KG1 (cell line): ENCODE measurements at regions not wholly inside any gene's neighbourhood (a gene's known extent, or its start where the extent isn't known, plus 50 kb on each side); places are given as distances from the start of the nearest gene placed in this dataset.
"Not testable (repeated sequence)": the region's sequence is repeated elsewhere in the genome, so short reads cannot be mapped to it uniquely, and the experiment has no call there.

Experiments
- DNase-seq: peaks from one replicate; lab custom pipeline; 2025; lab: John Stamatoyannopoulos, UW

DNA sequence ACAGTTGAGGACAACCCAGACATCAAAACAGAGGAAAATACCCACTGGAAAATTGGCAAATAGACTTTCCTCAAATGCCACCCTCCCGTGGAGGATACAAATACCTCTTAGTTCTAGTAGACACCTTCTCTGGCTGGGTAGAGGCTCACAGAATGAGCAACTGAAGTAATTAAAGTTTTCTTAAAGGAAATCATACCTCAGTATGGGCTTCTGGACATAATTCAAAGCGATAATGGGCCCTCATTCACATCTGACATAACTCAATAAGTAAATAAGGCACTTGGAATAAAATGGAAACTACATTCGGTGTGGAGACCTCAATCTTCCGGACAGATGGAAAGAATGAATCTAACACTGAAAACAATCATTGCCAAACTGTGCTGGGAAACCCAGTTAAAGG, 115.2 kb upstream of the PLCL2 start:
- DNase-seq, result no peak

DNA sequence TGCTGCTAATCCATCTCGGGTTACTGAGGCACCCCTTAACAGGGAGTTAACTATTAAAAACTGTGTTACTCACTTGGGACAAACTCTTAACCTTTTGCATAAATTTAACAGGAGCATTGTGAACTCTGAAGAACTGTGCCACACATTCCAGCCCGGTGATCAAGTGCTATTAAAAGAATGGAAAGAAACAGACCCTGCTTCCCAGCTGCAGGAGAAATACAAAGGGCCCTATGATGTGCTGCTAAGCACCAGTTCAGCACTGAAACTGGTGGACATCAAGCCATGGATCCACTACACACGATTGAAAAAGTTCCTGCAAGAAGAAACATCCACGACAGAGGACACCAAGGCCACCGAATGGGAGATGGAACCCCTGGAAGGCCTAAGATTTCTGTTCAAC, 114.7 kb upstream of the PLCL2 start:
- no peak for DNase-seq

DNA sequence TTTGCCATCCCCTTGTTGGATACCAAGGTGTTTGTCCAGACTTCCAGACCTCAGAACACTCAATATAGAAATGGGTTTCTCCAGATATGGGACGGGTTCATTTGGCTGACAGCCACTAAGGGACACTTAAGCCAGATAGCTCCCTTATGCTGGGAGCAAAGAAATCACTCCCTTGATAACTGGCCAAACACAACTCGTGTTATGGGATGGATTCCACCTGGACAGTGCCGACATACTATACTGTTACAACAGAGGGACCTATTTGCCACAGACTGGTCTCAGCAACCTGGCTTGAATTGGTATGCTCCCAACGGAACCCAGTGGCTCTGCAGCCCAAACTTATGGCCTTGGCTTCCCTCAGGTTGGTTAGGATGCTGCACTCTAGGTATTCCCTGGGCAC, 114.0 kb upstream of the PLCL2 start:
- DNase-seq, result no peak

DNA sequence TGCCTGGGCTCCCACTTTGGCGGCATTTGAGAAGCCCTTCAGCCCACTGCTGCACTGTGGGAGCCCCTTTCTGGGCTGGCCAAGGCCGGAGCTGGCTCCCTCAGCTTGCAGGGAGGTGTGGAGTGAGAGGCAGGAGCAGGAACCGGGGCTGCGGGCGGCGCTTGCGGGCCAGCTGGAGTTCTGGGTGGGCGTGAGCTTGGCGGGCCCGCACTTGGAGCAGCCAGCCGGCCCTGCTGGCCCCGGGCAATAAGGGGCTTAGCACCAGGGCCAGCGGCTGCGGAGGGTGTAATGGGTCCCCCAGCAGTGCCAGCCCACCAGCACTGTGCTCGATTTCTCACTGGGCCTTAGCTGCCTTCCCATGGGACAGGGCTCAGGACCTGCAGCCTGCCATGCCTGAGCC, 111.2 kb upstream of the PLCL2 start:
- DNase-seq, result not testable (repeated sequence)

DNA sequence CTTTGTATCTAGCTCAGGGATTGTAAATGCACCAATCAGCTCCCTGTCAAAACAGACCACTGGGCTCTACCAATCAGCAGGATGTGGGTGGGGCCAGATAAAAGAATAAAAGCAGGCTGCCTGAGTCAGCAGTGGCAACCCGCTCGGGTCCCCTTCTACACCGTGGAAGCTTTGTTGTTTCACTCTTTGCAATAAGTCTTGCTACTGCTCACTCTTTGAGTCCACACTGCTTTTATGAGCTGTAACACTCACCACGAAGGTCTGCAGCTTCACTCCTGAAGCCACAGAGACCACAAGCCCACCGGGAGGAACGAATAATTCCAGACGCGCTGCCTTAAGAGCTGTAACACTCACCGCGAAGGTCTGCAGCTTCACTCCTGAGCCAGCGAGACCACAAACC, 110.2 kb upstream of the PLCL2 start:
- not testable (repeated sequence) for DNase-seq

DNA sequence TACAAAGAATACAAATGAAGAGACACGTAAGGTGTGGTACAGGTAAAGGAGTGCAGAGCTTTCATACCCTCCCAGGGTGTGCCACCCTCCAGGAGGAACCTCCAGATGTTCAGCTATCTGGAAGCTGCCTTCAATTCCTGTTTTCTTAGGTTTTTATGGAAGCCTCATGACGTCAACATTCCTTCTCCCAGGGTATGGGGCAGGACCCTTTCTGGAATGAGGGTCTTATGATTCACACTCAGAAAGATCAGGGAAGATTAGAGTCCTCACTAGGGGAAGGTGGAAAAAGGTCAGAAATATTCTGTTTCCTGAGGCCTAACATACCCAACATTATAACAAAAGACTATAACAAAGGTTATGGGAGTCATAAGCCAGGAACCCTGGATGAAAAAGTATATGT, 99.8 kb upstream of the PLCL2 start:
- no peak for DNase-seq

DNA sequence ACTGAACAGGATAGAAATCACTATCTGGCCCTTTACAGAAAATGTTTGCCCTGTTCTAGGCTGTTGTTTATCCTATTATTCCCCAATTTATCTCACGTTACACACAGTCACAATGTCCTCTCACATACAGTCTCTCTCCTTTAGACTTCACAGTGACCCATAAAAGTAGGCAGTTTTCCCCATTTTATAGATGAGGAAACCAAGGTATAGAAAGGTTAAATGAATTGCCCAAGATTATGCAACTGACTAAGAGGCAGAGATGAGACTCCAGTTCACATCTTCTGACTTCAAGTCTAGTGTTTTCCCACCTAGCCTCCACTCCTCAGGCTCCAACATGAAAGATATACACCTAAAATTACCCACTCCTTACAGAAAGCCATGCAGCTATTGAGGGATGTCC, 99.3 kb upstream of the PLCL2 start:
- no peak for DNase-seq

DNA sequence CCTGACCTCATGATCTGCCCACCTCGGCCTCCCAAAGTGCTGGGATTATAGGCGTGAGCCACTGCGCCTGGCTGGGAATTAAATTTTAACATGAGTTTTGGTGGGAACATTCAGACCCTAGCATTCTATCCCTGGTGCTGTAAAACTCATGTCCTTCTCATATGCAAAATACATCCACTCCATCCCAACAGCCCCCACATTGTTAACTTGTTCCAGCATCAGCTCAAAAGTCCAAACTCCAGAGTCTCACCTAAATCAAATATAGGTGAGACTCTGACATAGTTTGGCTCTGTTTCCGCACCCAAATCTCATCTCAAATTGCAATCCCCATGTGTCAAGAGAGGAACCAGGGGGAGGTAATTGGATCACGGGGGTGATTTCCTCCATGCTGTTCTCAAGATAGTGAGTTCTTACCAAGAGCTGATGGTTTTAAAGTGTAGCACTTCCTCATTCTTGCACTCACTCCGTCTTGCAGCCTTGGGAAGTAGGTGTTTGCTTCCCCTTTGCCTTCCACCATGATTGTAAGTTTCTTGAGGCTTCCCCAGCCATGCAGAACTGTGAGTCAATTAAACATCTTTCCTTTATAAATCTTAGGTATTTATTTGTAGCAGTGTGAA, 96.2 kb upstream of the PLCL2 start:
- DNase-seq, result peak; percentile 27

DNA sequence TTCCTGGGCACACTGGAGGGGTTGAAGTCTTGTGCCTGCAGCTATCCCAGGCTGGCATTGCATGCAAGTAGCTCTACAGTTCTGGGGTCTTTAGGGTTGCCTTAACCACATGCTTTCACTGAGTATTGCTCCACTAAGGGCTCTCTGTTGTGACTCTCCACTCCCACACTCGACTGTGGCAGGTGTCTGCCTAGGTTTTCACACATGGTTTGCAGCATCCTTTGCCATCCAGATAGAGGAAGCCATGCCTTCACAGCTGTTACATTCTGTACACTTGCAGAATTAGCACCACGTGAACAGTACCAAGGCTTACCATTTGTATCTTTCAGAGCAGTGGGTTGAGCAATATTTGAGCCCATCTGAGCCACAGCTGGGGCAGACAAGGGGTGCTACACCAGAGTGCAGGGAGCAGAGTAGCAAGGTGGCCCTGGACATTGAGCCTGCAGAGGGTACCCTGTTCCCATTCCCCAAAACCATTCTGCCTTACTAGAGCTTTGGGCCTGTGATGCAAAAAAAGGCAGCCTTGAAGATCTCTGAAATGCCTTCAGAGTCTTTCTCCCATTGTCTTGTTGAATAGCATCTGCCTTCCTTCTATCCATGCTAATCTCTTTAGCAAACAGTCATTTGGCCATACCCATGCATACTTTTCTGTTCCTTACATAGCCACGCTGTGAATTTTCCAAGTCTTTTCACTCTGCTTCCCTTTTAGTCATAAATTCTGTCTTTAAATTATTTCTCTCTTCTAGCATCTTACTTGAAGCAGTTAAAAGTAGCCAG, 95.2 kb upstream of the PLCL2 start:
- DNase-seq, result no peak

DNA sequence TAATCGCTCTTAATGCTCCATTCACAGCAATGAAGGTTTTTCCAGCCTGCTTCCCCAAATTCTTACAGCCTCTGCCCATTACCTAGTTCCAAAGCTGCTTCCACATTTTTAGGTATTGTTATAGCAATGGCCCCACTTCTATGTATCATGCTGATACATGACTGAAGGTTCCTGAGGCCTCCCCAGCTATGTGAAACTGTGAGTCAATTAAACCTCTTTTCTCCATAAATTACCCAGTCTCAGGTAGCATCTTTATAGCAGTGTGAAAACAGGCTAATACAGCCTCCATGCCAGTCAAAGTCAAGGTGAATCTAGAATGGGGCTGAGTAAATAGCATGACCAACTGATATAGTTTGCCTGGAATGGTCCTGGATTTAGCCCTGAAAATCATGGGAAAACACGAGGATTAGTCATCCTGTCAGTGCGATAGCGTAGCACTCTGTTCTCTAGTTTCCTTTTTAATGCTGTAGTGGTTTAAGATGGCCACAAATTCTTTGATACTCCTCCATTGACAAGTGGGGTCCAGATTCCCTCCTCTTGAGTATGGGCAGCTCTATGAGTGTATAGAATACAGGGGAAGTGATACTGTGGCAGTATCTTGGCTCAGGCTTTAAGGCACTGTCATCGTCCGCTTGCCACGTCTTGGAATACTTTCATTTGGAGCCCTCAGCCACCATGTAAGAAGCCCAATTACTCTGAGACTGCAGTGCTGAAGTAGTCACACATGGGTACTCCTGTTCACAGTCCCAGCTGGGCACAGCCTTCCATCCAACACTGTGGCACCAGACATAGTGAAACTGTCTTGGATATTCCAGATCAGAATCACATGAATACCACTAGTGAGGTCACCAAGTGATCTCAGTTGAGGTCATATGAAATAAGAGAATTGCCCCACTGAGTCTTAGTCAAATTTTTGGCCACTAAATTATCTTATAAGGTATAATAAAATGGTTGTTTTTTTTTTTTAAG, 94.0 kb upstream of the PLCL2 start:
- DNase-seq, result no peak

DNA sequence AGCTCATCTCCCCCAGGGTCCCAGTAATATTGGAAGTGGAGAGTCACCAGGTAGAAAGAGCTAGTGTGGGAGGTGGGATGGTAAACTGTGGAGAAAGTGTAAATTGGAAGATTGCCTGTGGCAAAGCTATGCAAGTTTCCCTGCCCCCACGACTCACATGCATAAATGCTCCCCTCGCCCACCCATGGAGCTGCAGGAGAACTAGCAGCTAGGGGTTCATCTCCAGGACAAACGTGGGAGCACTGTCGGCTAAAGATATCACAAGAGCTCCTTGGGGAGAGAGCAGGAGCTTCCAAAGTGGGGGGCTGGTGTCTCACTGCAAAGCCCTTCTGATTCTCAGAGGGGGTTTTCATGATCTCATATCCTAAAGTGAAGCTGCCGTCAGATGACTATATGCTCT, 91.4 kb upstream of the PLCL2 start:
- no peak for DNase-seq

DNA sequence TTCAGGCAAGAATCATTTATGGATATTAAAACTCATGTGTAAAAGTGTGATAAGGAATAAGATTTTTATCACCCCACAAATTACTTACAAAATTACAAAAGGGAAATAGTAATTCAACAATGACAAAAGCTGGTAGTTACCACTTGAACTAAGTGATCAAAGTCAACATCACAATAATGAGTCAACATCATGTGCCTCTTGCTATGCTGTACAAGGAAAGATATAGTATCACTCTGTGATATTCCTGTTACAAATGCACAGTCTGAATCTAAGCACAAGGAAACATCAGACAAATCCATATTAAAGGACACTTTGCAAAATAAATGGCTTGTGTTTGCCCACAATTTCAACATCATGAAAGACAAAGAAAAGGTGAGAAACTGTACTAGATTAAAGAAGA, 90.5 kb upstream of the PLCL2 start:
- DNase-seq, result no peak

DNA sequence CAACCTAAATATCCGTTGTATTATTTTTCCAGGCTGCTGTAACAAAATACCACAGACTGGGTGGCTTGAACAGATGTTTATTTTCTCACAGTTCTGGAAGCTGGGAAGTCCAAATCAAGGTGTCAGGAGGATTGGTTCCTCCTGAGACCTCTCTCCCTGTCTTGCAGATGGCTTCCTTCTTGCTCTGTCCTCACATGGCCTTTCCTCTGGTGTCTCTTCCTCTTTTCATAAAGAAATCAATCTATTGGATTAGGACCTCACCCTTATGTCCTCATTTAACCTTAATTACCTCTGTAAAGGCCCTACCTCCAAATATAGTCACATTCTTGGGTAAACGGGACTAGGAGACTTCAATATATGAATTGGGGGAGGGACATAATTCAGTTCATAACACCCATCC, 89.2 kb upstream of the PLCL2 start:
- no peak for DNase-seq

DNA sequence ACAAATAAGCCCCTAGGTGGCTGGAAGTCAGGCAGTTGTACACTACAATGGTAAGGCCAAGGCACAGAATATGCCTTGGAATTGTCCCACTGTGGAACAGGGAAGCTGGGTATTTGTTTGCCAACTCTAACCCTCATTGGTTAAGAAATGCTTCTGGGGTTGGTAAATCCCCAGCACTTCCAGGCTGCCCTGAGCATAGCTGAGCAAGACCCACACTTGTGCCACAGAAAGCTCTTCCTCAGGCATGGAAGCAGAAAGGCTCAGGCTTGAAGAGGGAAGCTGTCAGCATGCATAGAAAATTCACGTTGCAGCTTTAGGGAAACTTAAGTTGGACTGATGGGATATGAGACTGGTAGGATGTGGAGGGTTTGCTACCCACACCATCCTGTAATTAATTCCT, 86.9 kb upstream of the PLCL2 start:
- no peak for DNase-seq

DNA sequence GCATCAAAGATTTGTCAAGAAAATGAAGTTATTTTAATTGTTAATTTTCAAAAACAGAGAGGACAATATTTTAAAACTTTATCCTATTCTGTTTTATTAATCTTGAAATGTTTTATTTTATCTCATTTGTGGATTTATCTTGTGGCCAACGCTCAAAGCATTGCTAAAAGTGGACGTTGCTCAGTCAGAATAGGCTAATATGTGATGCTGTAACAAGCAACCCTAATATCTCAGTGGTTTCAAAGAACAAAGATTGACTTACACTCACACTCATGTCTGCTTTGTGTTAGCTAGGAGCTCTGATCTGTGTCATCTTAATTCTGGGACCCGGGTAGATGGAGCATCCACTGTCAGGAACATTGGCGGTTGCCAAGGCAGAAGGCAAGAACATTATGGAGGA, 86.0 kb upstream of the PLCL2 start:
- no peak for DNase-seq

DNA sequence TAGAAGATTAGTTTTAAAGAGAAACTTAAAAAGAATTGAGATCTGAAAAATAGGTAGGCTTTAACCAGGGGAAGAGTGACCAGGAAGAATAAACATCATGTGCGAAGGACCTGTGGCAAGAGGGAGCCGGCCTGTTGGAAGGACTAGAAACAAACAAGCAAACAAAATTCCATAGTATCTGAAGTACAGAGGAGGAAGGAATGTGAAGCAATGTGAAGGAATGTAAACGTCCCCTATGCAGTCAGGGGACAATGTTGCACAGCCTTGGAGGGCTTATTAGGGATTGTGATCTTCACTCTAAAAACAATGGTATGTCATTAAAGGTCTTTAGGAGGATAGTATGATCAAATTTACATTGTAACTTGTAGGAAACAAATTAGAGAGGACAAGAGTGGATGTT, 84.4 kb upstream of the PLCL2 start:
- no peak for DNase-seq

DNA sequence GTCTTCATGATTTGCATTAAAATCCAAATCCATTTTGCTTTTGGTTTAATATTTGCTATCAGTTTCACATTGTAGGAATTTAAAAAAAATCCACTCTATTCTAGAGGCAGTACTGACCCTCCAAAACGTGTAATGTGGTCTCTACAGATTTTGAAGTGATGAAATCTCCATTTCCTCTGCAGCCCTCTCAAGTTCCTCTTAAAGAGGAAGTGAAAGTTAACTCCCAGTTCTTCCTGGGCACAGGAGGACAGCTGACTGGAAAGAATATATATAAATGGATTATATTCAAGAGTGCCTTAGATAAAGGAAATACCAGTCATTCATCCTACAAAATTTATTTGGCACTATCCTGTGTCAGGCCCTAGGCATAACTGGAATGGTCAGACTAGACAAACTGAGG, 83.5 kb upstream of the PLCL2 start:
- DNase-seq, result peak; percentile 24

DNA sequence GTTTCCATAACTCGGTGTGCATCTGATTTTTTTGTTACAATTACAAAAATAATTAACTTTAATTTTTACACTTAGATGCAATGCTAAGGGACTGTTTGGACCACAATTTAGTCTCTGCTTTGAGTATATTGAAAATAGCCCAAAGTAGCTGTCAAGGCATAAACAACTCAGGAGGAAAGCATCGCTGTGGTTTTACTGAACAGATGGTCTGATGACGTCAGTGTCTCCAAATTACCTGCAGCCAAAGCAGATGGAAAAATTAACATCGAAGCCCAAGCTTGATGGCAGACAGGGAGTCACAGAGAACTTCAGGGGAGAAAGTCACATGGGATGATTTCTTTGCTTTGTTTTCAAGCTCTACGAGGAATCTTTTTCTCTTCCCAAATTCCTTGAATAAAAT, 83.1 kb upstream of the PLCL2 start:
- DNase-seq, result no peak

DNA sequence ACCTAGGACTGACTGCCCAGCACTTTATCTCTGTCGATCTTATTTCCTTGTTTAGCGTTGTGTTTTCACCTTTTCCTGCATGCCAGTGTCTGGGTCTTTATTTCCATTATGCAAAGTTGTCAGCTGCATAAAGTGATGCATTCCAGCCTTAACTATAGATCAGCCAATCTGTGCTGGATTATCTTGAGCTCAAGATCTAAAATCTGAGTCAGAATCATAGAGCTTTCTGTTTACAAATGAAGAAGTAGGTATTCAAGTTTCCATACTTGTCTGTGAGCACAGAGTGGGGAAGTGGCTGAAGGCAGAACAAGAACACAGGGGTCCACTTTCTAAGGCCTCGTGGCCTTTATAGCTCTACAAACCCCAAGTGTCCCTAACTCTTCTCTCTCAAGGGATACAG, 82.4 kb upstream of the PLCL2 start:
- no peak for DNase-seq

DNA sequence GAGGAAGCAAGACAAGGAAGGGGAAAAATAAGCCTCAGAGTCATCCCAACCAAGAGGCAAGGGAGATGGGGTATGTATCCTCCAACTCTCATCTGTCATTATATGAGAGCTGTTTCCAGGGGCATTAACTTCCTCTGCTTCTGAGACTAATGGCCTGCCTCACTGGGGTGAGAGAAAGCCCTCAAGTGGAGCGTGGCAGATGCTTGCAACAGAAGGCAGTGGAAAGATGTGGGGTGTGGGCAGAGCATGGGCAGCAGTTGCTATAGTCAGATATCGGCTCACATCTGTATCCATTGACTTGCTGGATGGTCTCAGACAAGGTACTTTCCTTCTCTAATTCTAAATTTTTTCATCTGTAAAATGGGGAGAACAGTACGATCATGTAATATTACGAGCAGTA, 81.7 kb upstream of the PLCL2 start:
- no peak for DNase-seq

DNA sequence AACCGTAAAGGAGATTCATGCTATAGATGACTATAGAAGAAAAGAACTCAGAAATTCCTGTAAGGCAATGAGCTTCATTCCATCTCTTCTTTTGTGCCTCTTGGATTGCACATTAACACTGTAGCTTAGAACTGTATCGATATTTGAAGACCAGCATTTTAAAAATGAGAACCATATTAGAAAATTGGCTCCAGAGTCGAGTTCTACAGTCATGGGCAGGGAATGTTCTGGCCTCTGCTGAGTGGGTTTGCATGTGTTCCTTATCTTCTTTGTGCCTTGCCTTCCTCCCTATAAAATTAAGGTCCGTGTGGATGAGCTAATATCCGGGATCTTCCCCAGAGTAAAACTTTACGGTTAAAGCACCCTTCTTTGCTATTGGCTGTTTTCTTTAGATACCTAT, 77.4 kb upstream of the PLCL2 start:
- DNase-seq, result no peak

DNA sequence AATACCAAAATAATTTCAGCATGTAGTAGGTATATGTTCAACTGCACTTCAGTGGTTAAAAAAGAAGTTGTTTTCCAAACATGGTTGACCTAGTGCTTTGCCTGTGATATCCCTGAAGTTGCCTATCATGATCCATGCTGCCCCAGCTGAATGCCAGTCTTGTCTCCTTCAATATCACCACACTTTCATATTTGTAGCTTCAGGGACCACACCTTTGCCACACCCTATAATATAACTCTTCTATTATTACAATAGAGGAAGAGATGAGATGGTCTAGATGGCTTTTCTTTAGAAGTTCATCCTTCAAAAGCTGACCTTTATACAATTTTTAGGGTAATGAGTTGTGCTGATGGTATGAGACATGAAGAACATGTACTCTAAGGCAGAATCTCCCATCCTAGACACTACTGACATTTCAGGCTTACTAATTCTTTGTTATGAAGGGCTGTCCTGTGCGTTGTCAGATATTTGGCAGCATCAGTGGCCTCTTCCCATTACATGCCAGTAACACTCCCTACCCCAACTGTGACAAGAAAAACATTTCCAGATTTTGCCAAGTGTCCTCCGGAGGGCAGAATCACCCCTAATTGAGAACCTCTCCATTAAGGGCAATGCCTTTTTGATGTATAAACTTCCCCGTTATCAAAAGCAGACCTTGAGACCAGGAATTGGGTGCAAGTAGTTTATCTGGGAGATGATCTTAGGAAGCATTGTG, 76.2 kb upstream of the PLCL2 start:
- DNase-seq, result no peak
